WTC11 (cell line): ENCODE measurements at regions not wholly inside any gene's neighbourhood (a gene's known extent, or its start where the extent isn't known, plus 50 kb on each side); places are given as distances from the start of the nearest gene placed in this dataset.

ENCODE experiments used
- ATAC-seq: fragments of 200-7000 bp; cut with Tn5 transposase; 2 replicates; pipeline ENCODE4 v1.10.0; 2021; ENCODE audit warnings: mild to moderate bottlenecking, moderate library complexity
- CTCF ChIA-PET: fragments of 300-600 bp; sonication (Branson Sonifier 250); formaldehyde crosslinking; loops from one replicate; lab custom pipeline; 2021; ENCODE audit warnings: antibody characterized with exemption; lab: Charles Lee
- POLR2A ChIA-PET: fragments of 350-600 bp; sonication (Branson Sonifier 250); formaldehyde crosslinking; loops from one replicate; lab custom pipeline; 2021; ENCODE audit warnings: antibody characterized with exemption; lab: Charles Lee
- DNase-seq: peaks from one replicate; pipeline ENCODE4 v3.0.0; 2021; ENCODE audit warnings: low spot score
- H3K27ac Mint-ChIP-seq: 2 replicates; pipeline ENCODE4 v1.8.0; 2021; ENCODE audit warnings: mixed read lengths
- H3K27me3 Mint-ChIP-seq: 2 replicates; pipeline ENCODE4 v1.8.0; 2021; ENCODE audit warnings: low read depth, mild to moderate bottlenecking, moderate library complexity, mixed read lengths
- H3K36me3 Mint-ChIP-seq: 2 replicates; pipeline ENCODE4 v1.8.0; 2021; ENCODE audit warnings: mixed read lengths
- H3K4me1 Mint-ChIP-seq: 2 replicates; pipeline ENCODE4 v1.8.0; 2022; ENCODE audit warnings: mixed read lengths
- H3K4me3 Mint-ChIP-seq: 2 replicates; pipeline ENCODE4 v1.8.0; 2021; ENCODE audit warnings: mild to moderate bottlenecking, moderate library complexity, mixed read lengths
- H3K9me3 Mint-ChIP-seq: 2 replicates; pipeline ENCODE4 v1.8.0; 2021; ENCODE audit warnings: mixed read lengths
- AFF4 ChIP-seq: sonication (generic); formaldehyde crosslinking; IDR thresholded peaks from 2 replicates; pipeline ENCODE4 v1.8.1; 2023; ENCODE audit warnings: mild to moderate bottlenecking, missing genetic modification reagents, borderline replicate concordance
- HMGXB4 ChIP-seq: sonication (generic); formaldehyde crosslinking; IDR thresholded peaks from 2 replicates; pipeline ENCODE4 v1.8.1; 2023; ENCODE audit warnings: mild to moderate bottlenecking, moderate library complexity, missing genetic modification reagents
- IRF2 ChIP-seq: sonication (generic); formaldehyde crosslinking; IDR thresholded peaks from 2 replicates; pipeline ENCODE4 v1.8.0; 2022; ENCODE audit warnings: low read depth, missing genetic modification reagents, borderline replicate concordance
- JUN ChIP-seq: sonication (generic); formaldehyde crosslinking; IDR thresholded peaks from 2 replicates; pipeline ENCODE4 v1.8.0; 2023; ENCODE audit warnings: mild to moderate bottlenecking, missing genetic modification reagents
- NFATC4 ChIP-seq: fragments of 250-450 bp; sonication (Bioruptor Pico); IDR thresholded peaks from 2 replicates; pipeline ENCODE4 v1.9.0; 2021; ENCODE audit warnings: mild to moderate bottlenecking
- NFYB ChIP-seq: sonication (generic); formaldehyde crosslinking; conservative IDR thresholded peaks from 2 replicates; pipeline ENCODE4 v1.8.0; 2022; ENCODE audit warnings: low read depth, missing genetic modification reagents
- PRRX2 ChIP-seq: fragments of 250-450 bp; sonication (Bioruptor Pico); IDR thresholded peaks from 2 replicates; pipeline ENCODE4 v1.8.0; 2021; ENCODE audit warnings: mild to moderate bottlenecking
- RORB ChIP-seq: fragments of 250-450 bp; sonication (Bioruptor Pico); IDR thresholded peaks from 2 replicates; pipeline ENCODE4 v1.9.0; 2021; ENCODE audit warnings: mild to moderate bottlenecking
- SMAD3 ChIP-seq: sonication (generic); formaldehyde crosslinking; IDR thresholded peaks from 2 replicates; pipeline ENCODE4 v1.8.0; 2022; ENCODE audit warnings: missing genetic modification reagents, mild to moderate bottlenecking, borderline replicate concordance
- TCF7 ChIP-seq: sonication (generic); formaldehyde crosslinking; IDR thresholded peaks from 2 replicates; pipeline ENCODE4 v1.8.0; 2022; ENCODE audit warnings: mild to moderate bottlenecking, low read depth, missing genetic modification reagents, moderate library complexity
- ZNF121 ChIP-seq: sonication (generic); formaldehyde crosslinking; IDR thresholded peaks from 2 replicates; pipeline ENCODE4 v1.8.0; 2023; ENCODE audit warnings: missing genetic modification reagents
- ZNF396 ChIP-seq: fragments of 250-450 bp; sonication (Bioruptor Pico); IDR thresholded peaks from 2 replicates; pipeline ENCODE4 v1.8.0; 2021; ENCODE audit warnings: mild to moderate bottlenecking, moderate library complexity, borderline replicate concordance
- TF ChIP-seq, protein P1 (sequence below): sonication (generic); formaldehyde crosslinking; IDR thresholded peaks from 2 replicates; pipeline ENCODE4 v1.8.1; 2022; ENCODE audit warnings: mild to moderate bottlenecking, missing genetic modification reagents, moderate library complexity, borderline replicate concordance
- TF ChIP-seq, protein P2 (sequence below): sonication (generic); formaldehyde crosslinking; IDR thresholded peaks from 2 replicates; pipeline ENCODE4 v1.8.0; 2022; ENCODE audit warnings: missing genetic modification reagents
- TF ChIP-seq, protein P3 (sequence below): fragments of 250-450 bp; sonication (Bioruptor Pico); IDR thresholded peaks from 2 replicates; pipeline ENCODE4 v2.1.2; 2022; ENCODE audit warnings: mild to moderate bottlenecking, moderate library complexity
- TF ChIP-seq, protein P4 (sequence below): fragments of 250-450 bp; sonication (Bioruptor Pico); conservative IDR thresholded peaks from 2 replicates; pipeline ENCODE4 v1.9.0; 2021; ENCODE audit warnings: mild to moderate bottlenecking

GRCh38 chr2:47641366-47641765 lies 70.6 kb upstream of the KCNK12 start:
- peaks cover 35% of the 10 kb centered on the region for H3K4me1 Mint-ChIP-seq
- no peaks in the 10 kb centered on the region; the same call in 1 of the 2 replicates for H3K27me3 Mint-ChIP-seq
- peaks cover 12% of the 10 kb centered on the region for H3K9me3 Mint-ChIP-seq
- CTCF ChIA-PET = interaction anchor here (1.7 to 3.6 kb wide), 2 partner anchors 13 to 126 kb away, joined by 5 to 27 read pairs; no protein-coding TSS in a partner anchor
- H3K4me3 Mint-ChIP-seq = no peak overlapping the region
- TF ChIP-seq AFF4 (CRISPR knock-in tag) = no peak
- TF ChIP-seq TCF7 (CRISPR knock-in tag) = no peak
- no peak for TF ChIP-seq SMAD3
- TF ChIP-seq NFATC4 = no peak
- TF ChIP-seq RORB (CRISPR knock-in tag) = no peak
- TF ChIP-seq, protein P1, sequence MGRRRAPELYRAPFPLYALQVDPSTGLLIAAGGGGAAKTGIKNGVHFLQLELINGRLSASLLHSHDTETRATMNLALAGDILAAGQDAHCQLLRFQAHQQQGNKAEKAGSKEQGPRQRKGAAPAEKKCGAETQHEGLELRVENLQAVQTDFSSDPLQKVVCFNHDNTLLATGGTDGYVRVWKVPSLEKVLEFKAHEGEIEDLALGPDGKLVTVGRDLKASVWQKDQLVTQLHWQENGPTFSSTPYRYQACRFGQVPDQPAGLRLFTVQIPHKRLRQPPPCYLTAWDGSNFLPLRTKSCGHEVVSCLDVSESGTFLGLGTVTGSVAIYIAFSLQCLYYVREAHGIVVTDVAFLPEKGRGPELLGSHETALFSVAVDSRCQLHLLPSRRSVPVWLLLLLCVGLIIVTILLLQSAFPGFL (CRISPR knock-in tag) = no peak
- TF ChIP-seq, protein P2, sequence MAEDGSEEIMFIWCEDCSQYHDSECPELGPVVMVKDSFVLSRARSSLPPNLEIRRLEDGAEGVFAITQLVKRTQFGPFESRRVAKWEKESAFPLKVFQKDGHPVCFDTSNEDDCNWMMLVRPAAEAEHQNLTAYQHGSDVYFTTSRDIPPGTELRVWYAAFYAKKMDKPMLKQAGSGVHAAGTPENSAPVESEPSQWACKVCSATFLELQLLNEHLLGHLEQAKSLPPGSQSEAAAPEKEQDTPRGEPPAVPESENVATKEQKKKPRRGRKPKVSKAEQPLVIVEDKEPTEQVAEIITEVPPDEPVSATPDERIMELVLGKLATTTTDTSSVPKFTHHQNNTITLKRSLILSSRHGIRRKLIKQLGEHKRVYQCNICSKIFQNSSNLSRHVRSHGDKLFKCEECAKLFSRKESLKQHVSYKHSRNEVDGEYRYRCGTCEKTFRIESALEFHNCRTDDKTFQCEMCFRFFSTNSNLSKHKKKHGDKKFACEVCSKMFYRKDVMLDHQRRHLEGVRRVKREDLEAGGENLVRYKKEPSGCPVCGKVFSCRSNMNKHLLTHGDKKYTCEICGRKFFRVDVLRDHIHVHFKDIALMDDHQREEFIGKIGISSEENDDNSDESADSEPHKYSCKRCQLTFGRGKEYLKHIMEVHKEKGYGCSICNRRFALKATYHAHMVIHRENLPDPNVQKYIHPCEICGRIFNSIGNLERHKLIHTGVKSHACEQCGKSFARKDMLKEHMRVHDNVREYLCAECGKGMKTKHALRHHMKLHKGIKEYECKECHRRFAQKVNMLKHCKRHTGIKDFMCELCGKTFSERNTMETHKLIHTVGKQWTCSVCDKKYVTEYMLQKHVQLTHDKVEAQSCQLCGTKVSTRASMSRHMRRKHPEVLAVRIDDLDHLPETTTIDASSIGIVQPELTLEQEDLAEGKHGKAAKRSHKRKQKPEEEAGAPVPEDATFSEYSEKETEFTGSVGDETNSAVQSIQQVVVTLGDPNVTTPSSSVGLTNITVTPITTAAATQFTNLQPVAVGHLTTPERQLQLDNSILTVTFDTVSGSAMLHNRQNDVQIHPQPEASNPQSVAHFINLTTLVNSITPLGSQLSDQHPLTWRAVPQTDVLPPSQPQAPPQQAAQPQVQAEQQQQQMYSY (CRISPR knock-in tag) = no peak
- TF ChIP-seq ZNF396 (CRISPR knock-in tag) = no peak
- TF ChIP-seq, protein P3, sequence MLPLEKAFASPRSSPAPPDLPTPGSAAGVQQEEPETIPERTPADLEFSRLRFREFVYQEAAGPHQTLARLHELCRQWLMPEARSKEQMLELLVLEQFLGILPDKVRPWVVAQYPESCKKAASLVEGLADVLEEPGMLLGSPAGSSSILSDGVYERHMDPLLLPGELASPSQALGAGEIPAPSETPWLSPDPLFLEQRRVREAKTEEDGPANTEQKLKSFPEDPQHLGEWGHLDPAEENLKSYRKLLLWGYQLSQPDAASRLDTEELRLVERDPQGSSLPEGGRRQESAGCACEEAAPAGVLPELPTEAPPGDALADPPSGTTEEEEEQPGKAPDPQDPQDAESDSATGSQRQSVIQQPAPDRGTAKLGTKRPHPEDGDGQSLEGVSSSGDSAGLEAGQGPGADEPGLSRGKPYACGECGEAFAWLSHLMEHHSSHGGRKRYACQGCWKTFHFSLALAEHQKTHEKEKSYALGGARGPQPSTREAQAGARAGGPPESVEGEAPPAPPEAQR = no peak
- TF ChIP-seq PRRX2 (CRISPR knock-in tag) = no peak
- TF ChIP-seq JUN (CRISPR knock-in tag) = no peak
- TF ChIP-seq ZNF121 (CRISPR knock-in tag) = no peak
- no peak for TF ChIP-seq IRF2 (CRISPR knock-in tag)
- no peak for TF ChIP-seq NFYB (CRISPR knock-in tag)
- TF ChIP-seq HMGXB4 (CRISPR knock-in tag) = no peak
- TF ChIP-seq, protein P4, sequence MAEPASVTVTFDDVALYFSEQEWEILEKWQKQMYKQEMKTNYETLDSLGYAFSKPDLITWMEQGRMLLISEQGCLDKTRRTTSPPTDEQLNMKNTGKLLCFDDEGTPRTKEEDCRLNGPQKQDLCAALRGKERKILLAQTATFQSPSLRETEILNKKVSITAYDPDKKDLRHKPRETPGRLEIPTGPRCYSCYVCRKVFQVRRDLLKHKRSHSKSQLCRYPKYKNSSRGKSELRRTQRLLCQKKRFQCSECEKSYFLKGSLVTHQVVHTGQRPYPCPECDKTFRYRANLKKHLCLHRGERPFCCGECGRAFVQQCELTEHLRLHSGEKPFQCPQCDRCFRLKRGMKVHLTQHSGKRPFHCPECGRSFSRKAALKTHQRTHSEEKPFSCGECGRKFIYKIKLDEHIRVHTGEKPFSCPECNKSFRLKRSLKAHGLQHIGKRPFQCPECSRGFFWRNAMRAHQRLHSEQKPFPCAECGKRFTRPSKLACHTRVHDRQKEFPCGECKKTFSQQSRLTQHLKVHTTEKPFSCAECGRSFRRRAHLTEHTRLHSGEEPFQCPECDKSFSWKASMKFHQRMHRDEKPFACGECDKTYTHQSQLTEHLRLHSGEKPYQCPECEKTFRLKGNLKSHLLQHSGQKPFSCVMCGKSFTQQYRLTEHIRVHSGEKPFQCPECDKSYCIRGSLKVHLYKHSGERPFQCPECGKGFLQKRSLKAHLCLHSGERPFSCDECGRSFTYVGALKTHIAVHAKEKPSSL (CRISPR knock-in tag) = no peak
- POLR2A ChIA-PET = no interaction called here
- H3K36me3 Mint-ChIP-seq = peaks cover 7% of the 10 kb centered on the region
- H3K27ac Mint-ChIP-seq = no peak overlapping the region
- DNase-seq (no peak), ATAC-seq (no peak)
